Activated CD4-positive, alpha-beta memory T cell treated with anti-CD3 and anti-CD28 coated beads for 36 hours (primary cell): ENCODE measurements at regions not wholly inside any gene's neighbourhood (a gene's known extent, or its start where the extent isn't known, plus 50 kb on each side); places are given as distances from the start of the nearest gene placed in this dataset.

Experiments used
- CTCF ChIA-PET: fragments of 350-600 bp; sonication (Branson Sonifier 250); formaldehyde crosslinking; loops from one replicate; lab custom pipeline; 2021; ENCODE audit warnings: antibody characterized with exemption, inconsistent platforms; lab: Charles Lee
- POLR2A ChIA-PET: fragments of 350-600 bp; sonication (Branson Sonifier 250); formaldehyde crosslinking; loops from one replicate; lab custom pipeline; 2021; ENCODE audit warnings: antibody characterized with exemption; lab: Charles Lee
- DNase-seq: peaks from one replicate; pipeline ENCODE4 v3.0.0-alpha.2; 2020
- H3K27ac Mint-ChIP-seq: one replicate; pipeline ENCODE4 v1.8.0; 2021; ENCODE audit warnings: mixed read lengths
- H3K27me3 Mint-ChIP-seq: one replicate; pipeline ENCODE4 v1.8.0; 2021; ENCODE audit warnings: mixed read lengths
- H3K36me3 Mint-ChIP-seq: one replicate; pipeline ENCODE4 v1.8.0; 2021; ENCODE audit warnings: mixed read lengths
- H3K4me1 Mint-ChIP-seq: one replicate; pipeline ENCODE4 v1.8.0; 2021; ENCODE audit warnings: low read depth, mixed read lengths
- H3K4me3 Mint-ChIP-seq: one replicate; pipeline ENCODE4 v1.8.0; 2021; ENCODE audit warnings: mild to moderate bottlenecking, mixed read lengths
- H3K9me3 Mint-ChIP-seq: one replicate; pipeline ENCODE4 v1.8.0; 2021; ENCODE audit warnings: mixed read lengths
- intact Hi-C: fragments of 100-400 bp; cut with micrococcal nuclease; formaldehyde crosslinking; loops from one replicate; pipeline ENCODE4 v1.15.1; 2023

DNA sequence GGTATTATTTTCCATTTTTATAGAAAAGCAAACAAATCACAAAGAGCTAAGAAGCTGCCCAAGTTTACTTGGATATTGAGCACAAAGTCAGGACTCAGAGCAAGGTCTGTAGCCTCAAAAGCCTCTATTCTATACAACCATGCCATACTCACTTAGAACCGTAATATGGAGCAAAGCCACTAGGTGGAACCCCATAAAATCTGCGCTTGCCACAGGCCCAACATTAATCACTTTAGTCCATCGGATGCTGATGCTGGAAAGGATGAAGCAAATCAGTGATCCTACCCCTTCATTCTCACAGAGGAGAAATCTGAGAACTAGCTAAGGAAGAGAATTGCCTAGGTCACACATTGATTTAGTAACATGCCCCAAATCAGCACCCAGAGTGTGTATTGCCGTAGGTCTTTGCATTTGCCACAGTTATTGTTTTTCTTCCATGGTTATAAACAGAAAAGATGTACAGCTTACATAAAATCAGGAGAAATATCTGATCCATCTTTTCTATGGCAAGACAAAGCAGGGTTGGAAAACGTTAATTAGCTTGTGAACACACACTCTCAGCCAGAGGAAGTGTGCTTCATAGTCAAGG lies 56.7 kb upstream of the RAB38 start:
- no peaks in the 10 kb centered on the region for H3K27me3 Mint-ChIP-seq
- POLR2A ChIA-PET = no interaction called here
- intact Hi-C loops = loop anchor here (1.0 kb wide), 2 partner anchors 216 to 312 kb away; no protein-coding TSS in a partner anchor
- no peak overlapping the region for H3K27ac Mint-ChIP-seq
- H3K9me3 Mint-ChIP-seq = peaks cover 28% of the 10 kb centered on the region
- no peak overlapping the region for H3K4me3 Mint-ChIP-seq
- peaks cover 10% of the 10 kb centered on the region for H3K36me3 Mint-ChIP-seq
- no peaks in the 10 kb centered on the region for H3K4me1 Mint-ChIP-seq
- DNase-seq = peak; percentile 13
- CTCF ChIA-PET = interaction anchor here (0.6 to 3.6 kb wide), 13 partner anchors 15 to 320 kb away, joined by 3 to 22 read pairs (median 3); no protein-coding TSS in a partner anchor

GRCh38 chr11:88229303-88229702 lies 54.1 kb upstream of the RAB38 start:
- no peak overlapping the region for H3K27ac Mint-ChIP-seq
- no peak overlapping the region for H3K4me3 Mint-ChIP-seq
- peaks cover 12% of the 10 kb centered on the region for H3K36me3 Mint-ChIP-seq
- peaks cover 48% of the 10 kb centered on the region for H3K9me3 Mint-ChIP-seq
- DNase-seq = no peak
- intact Hi-C loops = loop anchor here (5.0 kb wide), 1 partner anchor 463 kb away; no protein-coding TSS in a partner anchor
- H3K27me3 Mint-ChIP-seq = no peaks in the 10 kb centered on the region
- H3K4me1 Mint-ChIP-seq = no peaks in the 10 kb centered on the region
- ChIA-PET CTCF (no interaction called here), POLR2A (no interaction called here)
